ENCODE measurements at regions not wholly inside any gene's neighbourhood (a gene's known extent, or its start where the extent isn't known, plus 50 kb on each side); places are given as distances from the start of the nearest gene placed in this dataset.

- no peak for DNase-seq (ENCODE audit: low read depth in 1 of 2, low spot score in 1 of 2)
- no peak overlapping the region for H3K27ac ChIP-seq (replicated peaks)
- no peak overlapping the region for H3K4me3 ChIP-seq (replicated peaks; ENCODE audit: insufficient read depth, low read length)
- H3K27me3 ChIP-seq (ENCODE audit: insufficient read depth, poor library complexity, severe bottlenecking), result no peaks in the 10 kb centered on the region
- TF ChIP-seq GABPA (IDR thresholded peaks at IDR 0.05; ENCODE audit: low read depth), result no peak
- TF ChIP-seq SPI1 (IDR thresholded peaks at IDR 0.05; ENCODE audit: borderline replicate concordance, low read depth), result no peak
Measured at GRCh38 chr6:62670490-62671223, 384.6 kb upstream of the KHDRBS2 start.

DNA sequence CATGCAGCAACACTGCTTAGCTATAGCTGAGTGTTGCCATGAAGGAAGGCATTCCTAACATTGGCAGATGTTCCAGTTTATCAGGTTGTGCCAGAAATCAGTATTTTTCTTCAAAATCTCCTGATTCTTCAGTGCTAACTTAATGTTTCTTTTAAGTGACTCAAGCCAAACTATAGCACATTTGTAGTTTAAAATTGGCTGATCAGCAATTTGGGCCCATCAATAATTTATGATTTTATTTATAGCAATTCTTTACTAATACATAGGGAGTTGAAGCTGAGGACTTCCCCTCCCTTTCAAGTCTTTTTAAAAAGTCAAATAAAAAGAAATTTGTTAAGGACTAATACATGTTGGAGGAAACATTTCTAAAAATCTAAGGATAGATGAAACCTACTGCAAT lies 383.8 kb upstream of the KHDRBS2 start:
- TF ChIP-seq, protein P1, sequence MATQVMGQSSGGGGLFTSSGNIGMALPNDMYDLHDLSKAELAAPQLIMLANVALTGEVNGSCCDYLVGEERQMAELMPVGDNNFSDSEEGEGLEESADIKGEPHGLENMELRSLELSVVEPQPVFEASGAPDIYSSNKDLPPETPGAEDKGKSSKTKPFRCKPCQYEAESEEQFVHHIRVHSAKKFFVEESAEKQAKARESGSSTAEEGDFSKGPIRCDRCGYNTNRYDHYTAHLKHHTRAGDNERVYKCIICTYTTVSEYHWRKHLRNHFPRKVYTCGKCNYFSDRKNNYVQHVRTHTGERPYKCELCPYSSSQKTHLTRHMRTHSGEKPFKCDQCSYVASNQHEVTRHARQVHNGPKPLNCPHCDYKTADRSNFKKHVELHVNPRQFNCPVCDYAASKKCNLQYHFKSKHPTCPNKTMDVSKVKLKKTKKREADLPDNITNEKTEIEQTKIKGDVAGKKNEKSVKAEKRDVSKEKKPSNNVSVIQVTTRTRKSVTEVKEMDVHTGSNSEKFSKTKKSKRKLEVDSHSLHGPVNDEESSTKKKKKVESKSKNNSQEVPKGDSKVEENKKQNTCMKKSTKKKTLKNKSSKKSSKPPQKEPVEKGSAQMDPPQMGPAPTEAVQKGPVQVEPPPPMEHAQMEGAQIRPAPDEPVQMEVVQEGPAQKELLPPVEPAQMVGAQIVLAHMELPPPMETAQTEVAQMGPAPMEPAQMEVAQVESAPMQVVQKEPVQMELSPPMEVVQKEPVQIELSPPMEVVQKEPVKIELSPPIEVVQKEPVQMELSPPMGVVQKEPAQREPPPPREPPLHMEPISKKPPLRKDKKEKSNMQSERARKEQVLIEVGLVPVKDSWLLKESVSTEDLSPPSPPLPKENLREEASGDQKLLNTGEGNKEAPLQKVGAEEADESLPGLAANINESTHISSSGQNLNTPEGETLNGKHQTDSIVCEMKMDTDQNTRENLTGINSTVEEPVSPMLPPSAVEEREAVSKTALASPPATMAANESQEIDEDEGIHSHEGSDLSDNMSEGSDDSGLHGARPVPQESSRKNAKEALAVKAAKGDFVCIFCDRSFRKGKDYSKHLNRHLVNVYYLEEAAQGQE (IDR thresholded peaks at IDR 0.05; ENCODE audit: insufficient replicate concordance, low read depth), result no peak
- no peak for TF ChIP-seq GABPA (IDR thresholded peaks at IDR 0.05; ENCODE audit: low read depth)
- no peak for TF ChIP-seq SPI1 (IDR thresholded peaks at IDR 0.05; ENCODE audit: borderline replicate concordance, low read depth)
- TF ChIP-seq POLR2AphosphoS5 (IDR thresholded peaks at IDR 0.05; ENCODE audit: low read depth), result no peak
- TF ChIP-seq, protein P2, sequence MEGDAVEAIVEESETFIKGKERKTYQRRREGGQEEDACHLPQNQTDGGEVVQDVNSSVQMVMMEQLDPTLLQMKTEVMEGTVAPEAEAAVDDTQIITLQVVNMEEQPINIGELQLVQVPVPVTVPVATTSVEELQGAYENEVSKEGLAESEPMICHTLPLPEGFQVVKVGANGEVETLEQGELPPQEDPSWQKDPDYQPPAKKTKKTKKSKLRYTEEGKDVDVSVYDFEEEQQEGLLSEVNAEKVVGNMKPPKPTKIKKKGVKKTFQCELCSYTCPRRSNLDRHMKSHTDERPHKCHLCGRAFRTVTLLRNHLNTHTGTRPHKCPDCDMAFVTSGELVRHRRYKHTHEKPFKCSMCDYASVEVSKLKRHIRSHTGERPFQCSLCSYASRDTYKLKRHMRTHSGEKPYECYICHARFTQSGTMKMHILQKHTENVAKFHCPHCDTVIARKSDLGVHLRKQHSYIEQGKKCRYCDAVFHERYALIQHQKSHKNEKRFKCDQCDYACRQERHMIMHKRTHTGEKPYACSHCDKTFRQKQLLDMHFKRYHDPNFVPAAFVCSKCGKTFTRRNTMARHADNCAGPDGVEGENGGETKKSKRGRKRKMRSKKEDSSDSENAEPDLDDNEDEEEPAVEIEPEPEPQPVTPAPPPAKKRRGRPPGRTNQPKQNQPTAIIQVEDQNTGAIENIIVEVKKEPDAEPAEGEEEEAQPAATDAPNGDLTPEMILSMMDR (IDR thresholded peaks at IDR 0.05; ENCODE audit: insufficient read depth, low read length), result no peak
- no peak overlapping the region for H3K27ac ChIP-seq (replicated peaks)
- no peak overlapping the region for H3K4me3 ChIP-seq (replicated peaks; ENCODE audit: insufficient read depth, low read length)
- H3K27me3 ChIP-seq (ENCODE audit: insufficient read depth, poor library complexity, severe bottlenecking), result no peaks in the 10 kb centered on the region
- DNase-seq (ENCODE audit: low read depth in 1 of 2, low spot score in 1 of 2), result no peak

DNA sequence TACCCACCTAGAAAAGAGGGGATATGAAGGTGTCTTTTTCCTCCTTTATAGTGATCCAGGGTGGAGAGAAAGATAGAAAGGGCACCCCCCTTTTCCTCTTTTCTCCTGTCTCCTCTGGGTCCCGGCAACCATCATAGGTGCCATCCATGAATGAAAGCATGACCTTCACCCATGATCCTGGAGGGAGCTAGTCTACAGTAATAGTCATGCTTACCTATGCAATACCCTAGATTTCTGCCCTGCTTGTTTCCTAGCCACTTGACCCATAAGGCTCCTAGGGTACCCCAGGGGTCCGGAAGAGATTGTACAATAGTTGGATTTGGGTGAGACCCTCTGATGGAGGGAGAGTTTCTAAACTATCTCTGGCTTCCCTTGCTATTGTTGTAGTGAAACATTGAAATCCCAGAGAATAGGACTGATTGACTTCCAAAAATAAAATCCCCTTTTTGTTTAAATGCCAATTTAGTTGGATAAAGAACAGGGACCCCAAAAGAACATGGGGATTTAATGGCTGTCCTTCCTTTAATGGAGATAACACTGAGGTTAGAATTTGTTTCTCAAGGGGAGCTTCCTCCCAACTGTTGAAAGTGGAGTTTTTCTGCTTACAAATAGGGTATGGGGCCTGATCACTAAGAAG lies 366.8 kb upstream of the KHDRBS2 start:
- H3K27me3 ChIP-seq (ENCODE audit: insufficient read depth, poor library complexity, severe bottlenecking), result no peaks in the 10 kb centered on the region
- TF ChIP-seq GABPA (IDR thresholded peaks at IDR 0.05; ENCODE audit: low read depth) (no peak), SPI1 (IDR thresholded peaks at IDR 0.05; ENCODE audit: borderline replicate concordance, low read depth) (no peak), POLR2AphosphoS5 (IDR thresholded peaks at IDR 0.05; ENCODE audit: low read depth) (no peak)
- TF ChIP-seq, protein P1 (IDR thresholded peaks at IDR 0.05; ENCODE audit: insufficient replicate concordance, low read depth), result no peak
- TF ChIP-seq, protein P2 (IDR thresholded peaks at IDR 0.05; ENCODE audit: insufficient read depth, low read length), result no peak
- no peak overlapping the region for H3K4me3 ChIP-seq (replicated peaks; ENCODE audit: insufficient read depth, low read length)
- DNase-seq (ENCODE audit: low read depth in 1 of 2, low spot score in 1 of 2), result no peak
- H3K27ac ChIP-seq (replicated peaks), result no peak overlapping the region

GRCh38 chr6:62645274-62645673 lies 359.2 kb upstream of the KHDRBS2 start:
- no peak overlapping the region for H3K27ac ChIP-seq (replicated peaks)
- no peaks in the 10 kb centered on the region for H3K27me3 ChIP-seq (ENCODE audit: insufficient read depth, poor library complexity, severe bottlenecking)
- TF ChIP-seq, protein P1 (IDR thresholded peaks at IDR 0.05; ENCODE audit: insufficient replicate concordance, low read depth), result no peak
- no peak for TF ChIP-seq POLR2AphosphoS5 (IDR thresholded peaks at IDR 0.05; ENCODE audit: low read depth)
- TF ChIP-seq, protein P2 (IDR thresholded peaks at IDR 0.05; ENCODE audit: insufficient read depth, low read length), result no peak
- TF ChIP-seq SPI1 (IDR thresholded peaks at IDR 0.05; ENCODE audit: borderline replicate concordance, low read depth), result no peak
- TF ChIP-seq GABPA (IDR thresholded peaks at IDR 0.05; ENCODE audit: low read depth), result no peak
- no peak overlapping the region for H3K4me3 ChIP-seq (replicated peaks; ENCODE audit: insufficient read depth, low read length)
- DNase-seq (ENCODE audit: low read depth in 1 of 2, low spot score in 1 of 2), result no peak
